GM12878 (cell line): ENCODE measurements at regions not wholly inside any gene's neighbourhood (a gene's known extent, or its start where the extent isn't known, plus 50 kb on each side); places are given as distances from the start of the nearest gene placed in this dataset.
A peak's percentile ranks its signal among the peaks of the same experiment; 100 is the strongest.

ENCODE experiments used
- BHLHE40 ChIP-seq, 2 experiments: fragments of 450-650 bp in 1 of 2; IDR thresholded peaks; 2 replicates each; pipeline ENCODE4 v1.6.1; 2011 to 2017; ENCODE audit warnings: low read depth in 2 of 2, borderline replicate concordance in 1 of 2, improper control_type of control experiment in 1 of 2, low read length in 1 of 2, mild to moderate bottlenecking in 1 of 2
- CREB1 ChIP-seq: IDR thresholded peaks from 2 replicates; pipeline ENCODE4 v1.6.1; 2012; ENCODE audit warnings: low read depth, mild to moderate bottlenecking, inconsistent platforms
- CREM ChIP-seq: IDR thresholded peaks from 2 replicates; pipeline ENCODE4 v1.6.1; 2014; ENCODE audit warnings: antibody characterized with exemption, low read depth
- DPF2 ChIP-seq: fragments of 450-650 bp; IDR thresholded peaks from 2 replicates; pipeline ENCODE4 v1.6.1; 2017; ENCODE audit warnings: mild to moderate bottlenecking
- HCFC1 ChIP-seq: fragments of 150-350 bp; IDR thresholded peaks from 2 replicates; pipeline ENCODE4 v1.6.1; 2014; ENCODE audit warnings: low read length
- HDAC2 ChIP-seq: fragments of 200-600 bp; sonication (generic); IDR thresholded peaks from 2 replicates; pipeline ENCODE4 v1.6.1; 2017
- PAX5 ChIP-seq: IDR thresholded peaks from 2 replicates; pipeline ENCODE4 v1.6.1; 2011; ENCODE audit warnings: low read depth, low read length, borderline replicate concordance
- POLR2AphosphoS2 ChIP-seq: IDR thresholded peaks from 2 replicates; pipeline ENCODE4 v1.6.1; 2011; ENCODE audit warnings: low read depth, mild to moderate bottlenecking, low read length, improper control_type of control experiment, moderate library complexity
- RAD21 ChIP-seq: IDR thresholded peaks from 2 replicates; pipeline ENCODE4 v1.6.1; 2011; ENCODE audit warnings: mild to moderate bottlenecking, low read depth, low read length, moderate library complexity; ENCODE audit not compliant: insufficient read depth
- SUZ12 ChIP-seq: fragments of 200-600 bp; sonication (generic); IDR thresholded peaks from one replicate; pipeline ENCODE4 v1.6.1; 2018; ENCODE audit warnings: antibody characterized with exemption, mild to moderate bottlenecking; ENCODE audit not compliant: unreplicated experiment
- TCF3 ChIP-seq: IDR thresholded peaks from 2 replicates; pipeline ENCODE4 v1.6.1; 2012; ENCODE audit warnings: low read depth, mild to moderate bottlenecking, low read length, borderline replicate concordance; ENCODE audit not compliant: insufficient read depth
- TF ChIP-seq, protein P1 (sequence below): fragments of 450-650 bp; IDR thresholded peaks from 2 replicates; pipeline ENCODE4 v1.6.1; 2016; ENCODE audit warnings: mild to moderate bottlenecking
- TF ChIP-seq, protein P2 (sequence below): fragments of 450-650 bp; IDR thresholded peaks from 2 replicates; pipeline ENCODE4 v1.6.1; 2017; ENCODE audit warnings: mild to moderate bottlenecking, moderate library complexity
- TF ChIP-seq, protein P3 (sequence below): IDR thresholded peaks from 2 replicates; pipeline ENCODE4 v1.6.1; 2011; ENCODE audit warnings: mild to moderate bottlenecking, low read depth, low read length, moderate library complexity; ENCODE audit not compliant: insufficient replicate concordance
- TF ChIP-seq, protein P4 (sequence below): IDR thresholded peaks from 2 replicates; pipeline ENCODE4 v1.6.1; 2012; ENCODE audit warnings: mild to moderate bottlenecking, low read depth, low read length
- TF ChIP-seq, protein P5 (sequence below): fragments of 450-650 bp; IDR thresholded peaks from 2 replicates; pipeline ENCODE4 v1.6.1; 2017; ENCODE audit warnings: mild to moderate bottlenecking, low read depth, inconsistent platforms; ENCODE audit not compliant: poor library complexity, severe bottlenecking

DNA sequence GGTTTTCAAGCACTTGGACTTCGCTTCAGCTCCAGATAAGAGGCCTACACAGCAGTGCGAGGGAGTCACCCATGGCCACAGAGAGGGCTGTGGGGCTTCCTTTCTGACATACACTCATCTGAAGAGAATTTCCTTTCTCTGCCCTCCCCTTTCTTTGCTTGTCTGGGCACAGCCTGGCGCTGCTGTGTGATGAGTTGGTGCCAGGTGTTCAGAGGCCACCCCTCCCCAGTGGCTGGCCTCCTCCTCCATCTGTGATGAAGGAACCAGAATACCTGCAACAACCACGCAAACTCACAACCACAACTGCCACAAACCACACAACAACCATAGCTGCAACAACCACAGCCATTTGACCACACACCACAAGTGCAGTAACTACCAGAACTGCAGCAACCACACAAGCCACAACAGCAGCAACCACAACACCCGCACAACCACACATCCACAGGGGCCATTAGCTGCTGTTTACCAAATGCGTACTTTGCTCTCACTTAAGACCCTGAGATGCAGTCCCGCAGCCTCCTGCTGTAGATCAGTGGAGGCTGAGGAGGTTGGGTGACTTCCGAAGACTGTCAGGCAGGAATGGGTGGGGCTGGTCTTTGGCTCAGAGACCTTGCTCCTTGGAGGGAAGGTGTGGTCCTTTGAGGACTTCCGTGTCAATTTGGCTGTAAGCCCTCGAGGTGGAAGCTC, 71.1 kb downstream of the IER5 start (continued):
- TF ChIP-seq, protein P1, sequence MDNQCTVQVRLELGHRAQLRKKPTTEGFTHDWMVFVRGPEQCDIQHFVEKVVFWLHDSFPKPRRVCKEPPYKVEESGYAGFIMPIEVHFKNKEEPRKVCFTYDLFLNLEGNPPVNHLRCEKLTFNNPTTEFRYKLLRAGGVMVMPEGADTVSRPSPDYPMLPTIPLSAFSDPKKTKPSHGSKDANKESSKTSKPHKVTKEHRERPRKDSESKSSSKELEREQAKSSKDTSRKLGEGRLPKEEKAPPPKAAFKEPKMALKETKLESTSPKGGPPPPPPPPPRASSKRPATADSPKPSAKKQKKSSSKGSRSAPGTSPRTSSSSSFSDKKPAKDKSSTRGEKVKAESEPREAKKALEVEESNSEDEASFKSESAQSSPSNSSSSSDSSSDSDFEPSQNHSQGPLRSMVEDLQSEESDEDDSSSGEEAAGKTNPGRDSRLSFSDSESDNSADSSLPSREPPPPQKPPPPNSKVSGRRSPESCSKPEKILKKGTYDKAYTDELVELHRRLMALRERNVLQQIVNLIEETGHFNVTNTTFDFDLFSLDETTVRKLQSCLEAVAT: peak; percentile 99
- no peak for TF ChIP-seq TCF3
- TF ChIP-seq, protein P2, sequence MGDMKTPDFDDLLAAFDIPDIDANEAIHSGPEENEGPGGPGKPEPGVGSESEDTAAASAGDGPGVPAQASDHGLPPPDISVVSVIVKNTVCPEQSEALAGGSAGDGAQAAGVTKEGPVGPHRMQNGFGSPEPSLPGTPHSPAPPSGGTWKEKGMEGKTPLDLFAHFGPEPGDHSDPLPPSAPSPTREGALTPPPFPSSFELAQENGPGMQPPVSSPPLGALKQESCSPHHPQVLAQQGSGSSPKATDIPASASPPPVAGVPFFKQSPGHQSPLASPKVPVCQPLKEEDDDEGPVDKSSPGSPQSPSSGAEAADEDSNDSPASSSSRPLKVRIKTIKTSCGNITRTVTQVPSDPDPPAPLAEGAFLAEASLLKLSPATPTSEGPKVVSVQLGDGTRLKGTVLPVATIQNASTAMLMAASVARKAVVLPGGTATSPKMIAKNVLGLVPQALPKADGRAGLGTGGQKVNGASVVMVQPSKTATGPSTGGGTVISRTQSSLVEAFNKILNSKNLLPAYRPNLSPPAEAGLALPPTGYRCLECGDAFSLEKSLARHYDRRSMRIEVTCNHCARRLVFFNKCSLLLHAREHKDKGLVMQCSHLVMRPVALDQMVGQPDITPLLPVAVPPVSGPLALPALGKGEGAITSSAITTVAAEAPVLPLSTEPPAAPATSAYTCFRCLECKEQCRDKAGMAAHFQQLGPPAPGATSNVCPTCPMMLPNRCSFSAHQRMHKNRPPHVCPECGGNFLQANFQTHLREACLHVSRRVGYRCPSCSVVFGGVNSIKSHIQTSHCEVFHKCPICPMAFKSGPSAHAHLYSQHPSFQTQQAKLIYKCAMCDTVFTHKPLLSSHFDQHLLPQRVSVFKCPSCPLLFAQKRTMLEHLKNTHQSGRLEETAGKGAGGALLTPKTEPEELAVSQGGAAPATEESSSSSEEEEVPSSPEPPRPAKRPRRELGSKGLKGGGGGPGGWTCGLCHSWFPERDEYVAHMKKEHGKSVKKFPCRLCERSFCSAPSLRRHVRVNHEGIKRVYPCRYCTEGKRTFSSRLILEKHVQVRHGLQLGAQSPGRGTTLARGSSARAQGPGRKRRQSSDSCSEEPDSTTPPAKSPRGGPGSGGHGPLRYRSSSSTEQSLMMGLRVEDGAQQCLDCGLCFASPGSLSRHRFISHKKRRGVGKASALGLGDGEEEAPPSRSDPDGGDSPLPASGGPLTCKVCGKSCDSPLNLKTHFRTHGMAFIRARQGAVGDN: no peak
- 0 out of 4 replicates have a peak, but pooled peaks of 1 of the 2 experiments have one; percentile 12 for TF ChIP-seq BHLHE40 (IDR thresholded peaks at IDR 0.05; ENCODE audit: borderline replicate concordance in 1 of 2, low read depth in 2 of 2, low read length in 1 of 2)
- TF ChIP-seq, protein P3, sequence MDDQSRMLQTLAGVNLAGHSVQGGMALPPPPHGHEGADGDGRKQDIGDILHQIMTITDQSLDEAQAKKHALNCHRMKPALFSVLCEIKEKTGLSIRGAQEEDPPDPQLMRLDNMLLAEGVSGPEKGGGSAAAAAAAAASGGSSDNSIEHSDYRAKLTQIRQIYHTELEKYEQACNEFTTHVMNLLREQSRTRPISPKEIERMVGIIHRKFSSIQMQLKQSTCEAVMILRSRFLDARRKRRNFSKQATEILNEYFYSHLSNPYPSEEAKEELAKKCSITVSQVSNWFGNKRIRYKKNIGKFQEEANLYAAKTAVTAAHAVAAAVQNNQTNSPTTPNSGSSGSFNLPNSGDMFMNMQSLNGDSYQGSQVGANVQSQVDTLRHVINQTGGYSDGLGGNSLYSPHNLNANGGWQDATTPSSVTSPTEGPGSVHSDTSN: no peak
- peak; percentile 50; the same call in 1 of the 2 replicates for TF ChIP-seq DPF2
- TF ChIP-seq PAX5: peak; percentile 88; the same call in 1 of the 2 replicates
- TF ChIP-seq, protein P4, sequence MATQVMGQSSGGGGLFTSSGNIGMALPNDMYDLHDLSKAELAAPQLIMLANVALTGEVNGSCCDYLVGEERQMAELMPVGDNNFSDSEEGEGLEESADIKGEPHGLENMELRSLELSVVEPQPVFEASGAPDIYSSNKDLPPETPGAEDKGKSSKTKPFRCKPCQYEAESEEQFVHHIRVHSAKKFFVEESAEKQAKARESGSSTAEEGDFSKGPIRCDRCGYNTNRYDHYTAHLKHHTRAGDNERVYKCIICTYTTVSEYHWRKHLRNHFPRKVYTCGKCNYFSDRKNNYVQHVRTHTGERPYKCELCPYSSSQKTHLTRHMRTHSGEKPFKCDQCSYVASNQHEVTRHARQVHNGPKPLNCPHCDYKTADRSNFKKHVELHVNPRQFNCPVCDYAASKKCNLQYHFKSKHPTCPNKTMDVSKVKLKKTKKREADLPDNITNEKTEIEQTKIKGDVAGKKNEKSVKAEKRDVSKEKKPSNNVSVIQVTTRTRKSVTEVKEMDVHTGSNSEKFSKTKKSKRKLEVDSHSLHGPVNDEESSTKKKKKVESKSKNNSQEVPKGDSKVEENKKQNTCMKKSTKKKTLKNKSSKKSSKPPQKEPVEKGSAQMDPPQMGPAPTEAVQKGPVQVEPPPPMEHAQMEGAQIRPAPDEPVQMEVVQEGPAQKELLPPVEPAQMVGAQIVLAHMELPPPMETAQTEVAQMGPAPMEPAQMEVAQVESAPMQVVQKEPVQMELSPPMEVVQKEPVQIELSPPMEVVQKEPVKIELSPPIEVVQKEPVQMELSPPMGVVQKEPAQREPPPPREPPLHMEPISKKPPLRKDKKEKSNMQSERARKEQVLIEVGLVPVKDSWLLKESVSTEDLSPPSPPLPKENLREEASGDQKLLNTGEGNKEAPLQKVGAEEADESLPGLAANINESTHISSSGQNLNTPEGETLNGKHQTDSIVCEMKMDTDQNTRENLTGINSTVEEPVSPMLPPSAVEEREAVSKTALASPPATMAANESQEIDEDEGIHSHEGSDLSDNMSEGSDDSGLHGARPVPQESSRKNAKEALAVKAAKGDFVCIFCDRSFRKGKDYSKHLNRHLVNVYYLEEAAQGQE: no peak
- TF ChIP-seq, protein P5, sequence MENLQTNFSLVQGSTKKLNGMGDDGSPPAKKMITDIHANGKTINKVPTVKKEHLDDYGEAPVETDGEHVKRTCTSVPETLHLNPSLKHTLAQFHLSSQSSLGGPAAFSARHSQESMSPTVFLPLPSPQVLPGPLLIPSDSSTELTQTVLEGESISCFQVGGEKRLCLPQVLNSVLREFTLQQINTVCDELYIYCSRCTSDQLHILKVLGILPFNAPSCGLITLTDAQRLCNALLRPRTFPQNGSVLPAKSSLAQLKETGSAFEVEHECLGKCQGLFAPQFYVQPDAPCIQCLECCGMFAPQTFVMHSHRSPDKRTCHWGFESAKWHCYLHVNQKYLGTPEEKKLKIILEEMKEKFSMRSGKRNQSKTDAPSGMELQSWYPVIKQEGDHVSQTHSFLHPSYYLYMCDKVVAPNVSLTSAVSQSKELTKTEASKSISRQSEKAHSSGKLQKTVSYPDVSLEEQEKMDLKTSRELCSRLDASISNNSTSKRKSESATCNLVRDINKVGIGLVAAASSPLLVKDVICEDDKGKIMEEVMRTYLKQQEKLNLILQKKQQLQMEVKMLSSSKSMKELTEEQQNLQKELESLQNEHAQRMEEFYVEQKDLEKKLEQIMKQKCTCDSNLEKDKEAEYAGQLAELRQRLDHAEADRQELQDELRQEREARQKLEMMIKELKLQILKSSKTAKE: peak; percentile 27
- TF ChIP-seq POLR2AphosphoS2: no peak
- TF ChIP-seq HDAC2: no peak
- no peak for TF ChIP-seq CREB1
- no peak for TF ChIP-seq HCFC1
- TF ChIP-seq RAD21: no peak
- no peak for TF ChIP-seq SUZ12
- no peak for TF ChIP-seq CREM
